ENCODE measurements at regions not wholly inside any gene's neighbourhood (a gene's known extent, or its start where the extent isn't known, plus 50 kb on each side); places are given as distances from the start of the nearest gene placed in this dataset.
A peak's percentile ranks its signal among the peaks of the same experiment; 100 is the strongest.

GRCh38 chr3:67875858-67876257 is 221.4 kb upstream of the SUCLG2 start:
- H3K27me3 ChIP-seq (ENCODE audit: control insufficient read depth, insufficient read depth, low read length), result no peaks in the 10 kb centered on the region
- H3K36me3 ChIP-seq (replicated peaks; ENCODE audit: control insufficient read depth, insufficient read depth, low read length), result no peaks in the 10 kb centered on the region
- DNase-seq, result no peak
- no peak overlapping the region for H3K4me3 ChIP-seq (ENCODE audit: insufficient read depth, low read depth, low read length)

GRCh38 chr3:67875338-67875737 is 220.9 kb upstream of the SUCLG2 start:
- H3K27me3 ChIP-seq (ENCODE audit: control insufficient read depth, insufficient read depth, low read length), result no peaks in the 10 kb centered on the region
- H3K36me3 ChIP-seq (replicated peaks; ENCODE audit: control insufficient read depth, insufficient read depth, low read length), result no peaks in the 10 kb centered on the region
- H3K4me3 ChIP-seq (ENCODE audit: insufficient read depth, low read depth, low read length), result no peak overlapping the region
- no peak for DNase-seq

- no peak for DNase-seq
- Histone ChIP-seq H3K4me3 (ENCODE audit: insufficient read depth, low read depth, low read length) (no peak overlapping the region), H3K27me3 (ENCODE audit: control insufficient read depth, insufficient read depth, low read length) (no peaks in the 10 kb centered on the region), H3K36me3 (replicated peaks; ENCODE audit: control insufficient read depth, insufficient read depth, low read length) (no peaks in the 10 kb centered on the region)
Observed at GRCh38 chr3:67870477-67870876, 216.1 kb upstream of the SUCLG2 start.

GRCh38 chr3:67866571-67866970 is 212.2 kb upstream of the SUCLG2 start:
- DNase-seq, result no peak
- Histone ChIP-seq H3K27me3 (ENCODE audit: control insufficient read depth, insufficient read depth, low read length) (no peaks in the 10 kb centered on the region), H3K36me3 (replicated peaks; ENCODE audit: control insufficient read depth, insufficient read depth, low read length) (no peaks in the 10 kb centered on the region), H3K4me3 (ENCODE audit: insufficient read depth, low read depth, low read length) (no peak overlapping the region)

- Histone ChIP-seq H3K4me3 (ENCODE audit: insufficient read depth, low read depth, low read length) (no peak overlapping the region), H3K36me3 (replicated peaks; ENCODE audit: control insufficient read depth, insufficient read depth, low read length) (no peaks in the 10 kb centered on the region), H3K27me3 (ENCODE audit: control insufficient read depth, insufficient read depth, low read length) (no peaks in the 10 kb centered on the region)
- DNase-seq, result no peak
Observed at GRCh38 chr3:67864587-67865183, 210.3 kb upstream of the SUCLG2 start.

- peak; percentile 53 for DNase-seq
- Histone ChIP-seq H3K27me3 (ENCODE audit: control insufficient read depth, insufficient read depth, low read length) (no peaks in the 10 kb centered on the region), H3K36me3 (replicated peaks; ENCODE audit: control insufficient read depth, insufficient read depth, low read length) (no peaks in the 10 kb centered on the region), H3K4me3 (ENCODE audit: insufficient read depth, low read depth, low read length) (no peak overlapping the region)
Observed at GRCh38 chr3:67863869-67864268, 209.5 kb upstream of the SUCLG2 start.

- no peak for DNase-seq
- Histone ChIP-seq H3K4me3 (ENCODE audit: insufficient read depth, low read depth, low read length) (no peak overlapping the region), H3K36me3 (replicated peaks; ENCODE audit: control insufficient read depth, insufficient read depth, low read length) (no peaks in the 10 kb centered on the region), H3K27me3 (ENCODE audit: control insufficient read depth, insufficient read depth, low read length) (no peaks in the 10 kb centered on the region)
Observed at GRCh38 chr3:67860429-67860828, 206.0 kb upstream of the SUCLG2 start.

- no peaks in the 10 kb centered on the region for H3K36me3 ChIP-seq (replicated peaks; ENCODE audit: control insufficient read depth, insufficient read depth, low read length)
- no peaks in the 10 kb centered on the region for H3K27me3 ChIP-seq (ENCODE audit: control insufficient read depth, insufficient read depth, low read length)
- no peak overlapping the region for H3K4me3 ChIP-seq (ENCODE audit: insufficient read depth, low read depth, low read length)
- DNase-seq, result no peak
Observed at GRCh38 chr3:67858492-67858891, 204.1 kb upstream of the SUCLG2 start.

GRCh38 chr3:67856718-67857117 is 202.3 kb upstream of the SUCLG2 start:
- Histone ChIP-seq H3K4me3 (ENCODE audit: insufficient read depth, low read depth, low read length) (no peak overlapping the region), H3K36me3 (replicated peaks; ENCODE audit: control insufficient read depth, insufficient read depth, low read length) (no peaks in the 10 kb centered on the region), H3K27me3 (ENCODE audit: control insufficient read depth, insufficient read depth, low read length) (no peaks in the 10 kb centered on the region)
- DNase-seq, result no peak

GRCh38 chr3:67854663-67855062 is 200.3 kb upstream of the SUCLG2 start:
- Histone ChIP-seq H3K27me3 (ENCODE audit: control insufficient read depth, insufficient read depth, low read length) (no peaks in the 10 kb centered on the region), H3K4me3 (ENCODE audit: insufficient read depth, low read depth, low read length) (no peak overlapping the region), H3K36me3 (replicated peaks; ENCODE audit: control insufficient read depth, insufficient read depth, low read length) (no peaks in the 10 kb centered on the region)
- no peak for DNase-seq

- H3K36me3 ChIP-seq (replicated peaks; ENCODE audit: control insufficient read depth, insufficient read depth, low read length), result no peaks in the 10 kb centered on the region
- H3K4me3 ChIP-seq (ENCODE audit: insufficient read depth, low read depth, low read length), result no peak overlapping the region
- H3K27me3 ChIP-seq (ENCODE audit: control insufficient read depth, insufficient read depth, low read length), result no peaks in the 10 kb centered on the region
- DNase-seq, result no peak
Observed at GRCh38 chr3:67853520-67853919, 199.1 kb upstream of the SUCLG2 start.

GRCh38 chr3:67848299-67848698 is 193.9 kb upstream of the SUCLG2 start:
- no peaks in the 10 kb centered on the region for H3K27me3 ChIP-seq (ENCODE audit: control insufficient read depth, insufficient read depth, low read length)
- DNase-seq, result no peak
- H3K4me3 ChIP-seq (ENCODE audit: insufficient read depth, low read depth, low read length), result no peak overlapping the region
- H3K36me3 ChIP-seq (replicated peaks; ENCODE audit: control insufficient read depth, insufficient read depth, low read length), result no peaks in the 10 kb centered on the region

GRCh38 chr3:67846166-67846565 is 191.8 kb upstream of the SUCLG2 start:
- no peaks in the 10 kb centered on the region for H3K27me3 ChIP-seq (ENCODE audit: control insufficient read depth, insufficient read depth, low read length)
- no peak for DNase-seq
- H3K36me3 ChIP-seq (replicated peaks; ENCODE audit: control insufficient read depth, insufficient read depth, low read length), result no peaks in the 10 kb centered on the region
- H3K4me3 ChIP-seq (ENCODE audit: insufficient read depth, low read depth, low read length), result no peak overlapping the region

GRCh38 chr3:67832817-67833216 is 178.4 kb upstream of the SUCLG2 start:
- no peak for DNase-seq
- no peak overlapping the region for H3K4me3 ChIP-seq (ENCODE audit: insufficient read depth, low read depth, low read length)
- H3K36me3 ChIP-seq (replicated peaks; ENCODE audit: control insufficient read depth, insufficient read depth, low read length), result no peaks in the 10 kb centered on the region
- H3K27me3 ChIP-seq (ENCODE audit: control insufficient read depth, insufficient read depth, low read length), result peaks cover 2% of the 10 kb centered on the region; the same call in 1 of the 2 replicates

- peaks cover 2% of the 10 kb centered on the region; the same call in 1 of the 2 replicates for H3K27me3 ChIP-seq (ENCODE audit: control insufficient read depth, insufficient read depth, low read length)
- H3K36me3 ChIP-seq (replicated peaks; ENCODE audit: control insufficient read depth, insufficient read depth, low read length), result no peaks in the 10 kb centered on the region
- DNase-seq, result no peak
- H3K4me3 ChIP-seq (ENCODE audit: insufficient read depth, low read depth, low read length), result no peak overlapping the region
Observed at GRCh38 chr3:67831262-67831661, 176.8 kb upstream of the SUCLG2 start.

- H3K36me3 ChIP-seq (replicated peaks; ENCODE audit: control insufficient read depth, insufficient read depth, low read length), result no peaks in the 10 kb centered on the region
- no peak for DNase-seq
- peaks cover 2% of the 10 kb centered on the region; the same call in 1 of the 2 replicates for H3K27me3 ChIP-seq (ENCODE audit: control insufficient read depth, insufficient read depth, low read length)
- no peak overlapping the region for H3K4me3 ChIP-seq (ENCODE audit: insufficient read depth, low read depth, low read length)
Observed at GRCh38 chr3:67828486-67829010, 174.1 kb upstream of the SUCLG2 start.

Data from H7 (cell line).